NCI-H345 (cell line): ENCODE measurements at regions not wholly inside any gene's neighbourhood (a gene's known extent, or its start where the extent isn't known, plus 50 kb on each side); places are given as distances from the start of the nearest gene placed in this dataset.

Source experiments
- DNase-seq: peaks from one replicate; lab custom pipeline; 2025; lab: John Stamatoyannopoulos, UW

DNA sequence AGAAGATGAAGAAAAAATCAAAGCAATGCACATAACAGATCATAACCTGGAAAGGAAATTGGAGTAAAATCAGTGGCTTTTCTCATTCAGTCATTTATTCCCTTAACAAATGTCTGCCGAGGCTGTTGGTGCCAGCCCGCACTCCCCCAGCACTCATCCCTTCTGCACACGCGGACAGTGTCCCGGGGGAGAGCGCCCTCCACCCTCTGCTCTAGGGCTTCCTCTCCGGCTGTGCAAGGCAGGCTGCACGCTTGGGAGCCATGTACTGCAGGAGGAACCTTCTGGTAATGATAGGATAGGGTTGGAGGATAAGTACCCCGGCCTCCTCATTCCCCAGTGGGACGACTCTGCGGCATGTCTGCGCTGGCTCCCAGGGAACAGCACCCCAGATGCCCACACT lies 134.5 kb downstream of the PAX1 start:
- DNase-seq: no peak

DNA sequence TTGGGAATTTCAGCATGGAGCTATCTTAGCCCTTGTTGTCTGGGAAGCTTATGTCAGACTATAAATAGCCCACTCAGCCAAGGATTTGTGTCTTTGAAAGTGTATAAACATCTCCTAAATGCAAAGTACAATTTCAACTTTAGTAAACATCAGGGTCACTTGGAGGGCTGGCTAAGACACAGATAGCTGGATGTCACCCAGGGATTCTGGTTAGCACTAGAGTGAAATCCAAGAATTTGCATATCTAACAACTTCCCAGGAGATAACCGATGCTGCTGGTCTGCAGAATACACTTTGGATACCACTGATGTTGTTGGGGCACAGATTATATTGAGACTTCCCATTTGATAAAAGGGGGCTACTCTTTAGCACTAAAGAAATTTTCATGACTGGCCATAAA lies 130.9 kb downstream of the PAX1 start:
- no peak for DNase-seq

DNA sequence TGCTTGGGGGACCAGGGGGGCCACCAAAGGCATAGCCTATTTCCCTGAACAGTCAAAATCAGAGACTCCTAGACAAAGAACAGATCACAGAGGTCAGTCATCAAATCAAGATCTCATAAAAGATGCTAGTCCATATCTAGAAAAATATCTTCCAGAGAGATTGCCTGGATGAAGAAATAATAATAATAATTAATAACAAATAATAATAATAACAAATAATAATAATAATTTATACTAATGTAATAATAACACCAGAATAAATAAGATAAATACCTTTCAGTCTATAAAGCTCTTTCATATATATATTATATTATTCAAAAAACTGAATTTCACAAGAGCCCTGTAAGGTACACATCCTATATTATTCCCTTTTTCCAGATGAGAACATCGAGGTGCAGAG lies 129.6 kb downstream of the PAX1 start:
- DNase-seq: no peak

DNA sequence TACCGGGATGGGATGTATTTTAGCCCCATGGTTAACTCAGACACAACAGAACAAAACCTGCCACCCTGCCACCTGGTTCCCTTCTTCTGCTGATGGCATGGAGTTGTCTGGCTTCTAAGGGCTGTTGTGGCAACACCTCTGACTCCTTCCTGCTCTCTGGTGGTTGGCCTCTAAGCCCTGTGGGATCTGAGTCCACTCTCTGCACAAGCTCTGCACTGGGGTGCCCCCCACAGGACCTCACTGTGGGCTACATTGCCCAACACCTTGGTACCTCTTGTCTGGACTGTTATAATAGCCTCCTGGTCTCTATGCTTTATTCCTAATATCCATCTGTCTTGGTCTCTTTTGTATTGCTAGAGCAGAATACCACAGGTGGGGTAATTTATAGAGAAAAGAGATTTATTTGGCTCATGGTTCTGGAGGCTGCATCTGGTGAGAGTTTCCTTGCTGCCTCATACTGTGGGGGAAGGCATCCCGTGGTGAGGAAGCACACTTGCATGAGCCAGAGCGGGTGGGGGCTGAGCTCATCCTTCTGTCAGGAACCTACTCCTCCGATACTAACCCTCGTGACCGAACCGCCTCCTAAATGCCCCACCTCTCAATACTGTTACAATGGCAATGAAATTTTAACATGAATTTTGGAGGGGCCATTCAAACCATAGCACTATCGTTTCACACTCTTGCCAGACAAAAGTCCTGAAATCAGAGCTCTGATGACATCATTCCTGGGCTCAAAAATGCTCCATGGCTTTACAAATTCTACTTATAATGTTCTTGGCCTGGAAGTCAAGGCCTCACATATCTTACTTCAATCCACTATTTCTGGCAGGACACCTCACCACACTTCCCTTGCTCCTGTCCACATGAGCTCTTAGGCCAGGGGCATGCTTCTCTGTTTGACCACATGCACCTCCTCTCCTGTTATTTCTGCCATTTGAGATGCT lies 127.2 kb downstream of the PAX1 start:
- no peak for DNase-seq

DNA sequence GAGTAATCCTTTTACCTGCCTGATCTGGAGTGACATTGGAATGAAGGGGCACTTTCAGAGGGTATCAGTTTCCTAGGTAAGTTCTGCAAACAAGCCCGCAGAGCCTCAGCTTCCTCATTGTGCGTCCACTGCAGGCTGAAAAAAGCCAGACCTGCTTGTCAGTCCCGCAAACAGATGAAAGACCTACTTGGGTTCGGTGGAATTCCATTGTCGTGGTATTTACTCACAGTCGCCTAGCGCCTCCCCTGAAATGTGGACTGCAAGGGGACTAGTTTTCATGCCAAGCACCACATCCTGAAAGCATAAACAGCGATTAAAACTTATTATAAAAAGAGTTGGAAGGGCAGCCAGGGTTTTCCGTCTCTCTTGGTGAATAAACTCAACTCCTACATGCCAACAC lies 121.5 kb downstream of the PAX1 start:
- DNase-seq: no peak

DNA sequence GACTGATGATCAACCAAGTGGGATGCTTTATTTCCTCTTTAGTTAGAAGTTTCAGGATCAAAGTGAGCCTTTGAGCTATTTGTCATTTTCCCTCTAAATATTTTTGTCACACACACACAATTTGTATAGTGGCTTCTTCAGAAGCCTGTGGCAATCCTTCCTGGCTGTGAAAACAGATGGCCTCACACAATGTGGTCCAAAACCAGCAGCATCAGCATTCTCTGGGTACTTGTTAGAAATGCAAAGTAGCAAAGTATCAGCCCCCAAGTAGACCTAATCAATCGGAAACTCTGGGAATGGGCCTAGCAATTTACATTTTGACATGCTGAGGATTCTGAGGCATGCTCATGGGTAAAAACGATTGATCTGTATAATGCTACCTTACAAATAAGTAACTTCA lies 115.9 kb downstream of the PAX1 start:
- DNase-seq: no peak

DNA sequence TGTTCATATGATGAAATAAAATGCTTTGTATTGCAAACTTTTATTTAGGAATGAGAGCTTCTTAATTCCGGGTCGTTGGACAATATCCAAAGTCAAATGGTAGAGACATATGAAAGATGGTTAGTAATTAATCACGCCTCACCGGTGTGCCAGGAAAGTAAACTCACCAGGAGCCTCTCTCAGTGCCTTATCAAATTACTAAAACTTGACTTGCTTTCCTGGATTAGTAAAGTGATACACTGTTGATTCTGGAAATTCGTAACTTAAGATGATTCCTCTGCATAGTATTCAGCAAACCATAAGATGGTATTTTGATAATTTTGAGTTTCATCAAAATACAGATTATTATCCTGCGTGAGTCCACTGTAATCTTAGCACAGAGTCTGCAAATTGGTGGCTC lies 115.2 kb downstream of the PAX1 start:
- DNase-seq: no peak

DNA sequence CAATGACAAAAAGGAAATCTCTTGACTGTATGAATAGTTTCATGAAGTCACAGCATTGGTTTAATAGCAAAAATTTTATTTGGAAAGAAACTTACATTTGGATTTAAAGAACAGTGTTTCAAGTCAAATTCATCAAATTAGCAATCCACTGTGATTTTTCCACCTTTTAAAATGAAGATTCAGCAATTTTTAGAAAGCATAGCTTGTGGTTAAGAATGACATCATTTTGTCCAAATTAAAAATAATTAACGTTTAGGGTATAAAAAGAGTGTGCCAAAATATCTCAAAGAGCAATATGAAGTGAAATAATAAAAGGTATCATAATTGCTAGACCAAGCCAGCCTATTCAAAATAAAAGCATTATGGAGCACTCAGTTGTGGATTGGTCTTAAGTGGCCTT lies 114.6 kb downstream of the PAX1 start:
- no peak for DNase-seq

DNA sequence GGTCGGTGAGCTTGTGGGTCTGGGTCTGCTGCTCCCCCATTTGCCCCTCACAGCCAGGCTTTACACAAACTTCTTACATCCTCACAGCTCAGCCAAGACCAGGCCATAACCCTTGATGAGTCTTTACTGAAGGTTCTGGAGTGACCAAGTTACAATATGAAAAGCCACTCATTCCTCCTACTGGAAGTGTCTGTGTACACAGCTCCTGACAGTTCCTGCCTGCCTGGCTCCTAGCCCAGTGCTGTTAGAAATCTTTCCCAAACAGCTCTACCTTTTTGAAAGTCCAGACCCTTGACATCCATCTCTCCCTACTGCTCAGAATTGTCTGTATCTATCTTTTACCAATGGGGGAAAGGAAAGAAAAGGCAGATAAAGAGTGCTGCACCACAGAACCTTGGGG lies 106.9 kb downstream of the PAX1 start:
- DNase-seq: no peak

DNA sequence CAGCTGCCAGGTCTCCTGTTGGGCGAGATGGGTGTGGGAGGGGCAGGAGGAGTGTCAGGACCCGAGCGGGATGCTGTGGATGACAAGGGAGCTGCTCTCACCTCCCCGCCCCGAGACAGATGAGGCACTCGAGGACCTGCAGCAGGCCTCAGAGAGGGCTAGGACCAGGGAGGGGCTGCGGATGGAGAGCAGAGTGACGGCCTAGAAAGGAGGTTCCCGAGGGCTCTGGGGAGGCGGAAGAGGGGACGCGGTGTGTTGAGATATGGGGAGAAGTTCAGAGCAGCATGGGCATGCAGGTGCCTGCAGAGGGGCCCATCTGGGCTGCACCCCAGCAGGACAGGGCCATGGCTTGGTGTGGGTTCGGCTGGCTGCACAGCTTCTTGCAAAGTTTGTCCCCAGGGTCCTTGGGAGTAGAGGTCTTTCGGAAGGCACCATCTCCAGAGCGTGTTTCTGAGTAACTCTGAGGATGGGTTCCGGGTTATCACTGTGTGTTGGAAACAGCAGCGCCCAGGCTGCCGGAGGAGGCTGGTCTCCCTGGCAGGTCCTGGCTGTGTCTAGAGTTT lies 104.6 kb downstream of the PAX1 start:
- DNase-seq: no peak

DNA sequence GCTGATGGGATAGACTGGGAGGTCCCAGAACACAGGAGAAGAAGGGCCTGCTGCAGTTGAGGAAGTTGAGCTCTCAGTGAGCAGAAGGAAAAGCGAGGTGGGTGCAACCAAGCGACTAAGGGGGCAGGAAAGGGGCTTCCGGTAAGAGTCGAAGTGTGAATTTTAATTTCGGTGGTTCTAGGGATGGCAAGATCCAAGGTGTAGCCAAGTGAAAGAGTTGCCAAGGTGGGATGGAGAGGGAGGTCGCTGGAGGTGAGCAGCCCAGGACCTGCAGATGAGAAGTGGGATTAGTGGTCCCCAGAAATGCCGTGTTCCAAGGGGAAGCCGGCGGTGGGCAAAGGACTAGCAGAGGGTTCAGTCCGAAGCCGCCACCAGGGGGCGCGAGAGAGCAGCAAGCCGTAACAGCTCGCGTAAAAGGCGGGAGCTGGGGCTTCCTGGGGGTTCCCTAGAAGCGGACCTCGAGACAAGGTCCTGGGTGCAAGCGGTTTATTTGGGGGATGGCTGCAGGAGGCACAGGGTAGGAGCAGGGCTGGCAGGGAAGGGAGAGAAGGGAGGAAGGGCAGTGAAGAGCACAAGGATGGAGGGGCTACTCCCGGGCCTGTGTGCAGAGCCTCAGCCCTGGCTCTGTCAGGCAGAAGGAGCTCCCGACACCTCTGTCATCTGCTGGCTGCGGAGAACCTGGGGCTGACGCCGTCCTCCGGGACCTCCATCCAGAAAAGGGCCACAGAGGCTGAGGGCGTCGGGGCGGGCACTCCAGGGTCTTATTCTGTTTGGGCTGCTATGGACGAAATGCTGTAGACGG lies 103.6 kb downstream of the PAX1 start:
- peak; percentile 3 for DNase-seq

DNA sequence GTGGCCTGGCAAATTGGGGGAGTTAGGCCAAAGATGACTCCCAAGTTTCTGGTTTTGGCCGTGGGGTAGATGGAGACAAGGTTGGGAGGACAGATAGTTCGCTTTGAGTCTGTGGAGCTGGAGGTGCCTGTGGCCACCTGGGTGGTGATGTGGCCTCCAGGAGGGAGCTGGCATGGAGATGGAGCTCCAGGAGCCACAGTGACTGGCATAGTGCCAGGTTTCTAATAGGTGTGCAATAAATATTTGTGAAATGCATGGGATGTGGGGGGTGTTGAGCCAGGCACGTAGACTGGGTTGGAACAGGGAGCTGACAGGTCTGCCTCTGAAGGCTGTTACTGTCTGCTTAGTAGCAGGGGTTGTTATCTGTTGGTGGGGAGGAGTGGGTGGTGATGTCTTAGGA lies 102.7 kb downstream of the PAX1 start:
- DNase-seq: no peak

DNA sequence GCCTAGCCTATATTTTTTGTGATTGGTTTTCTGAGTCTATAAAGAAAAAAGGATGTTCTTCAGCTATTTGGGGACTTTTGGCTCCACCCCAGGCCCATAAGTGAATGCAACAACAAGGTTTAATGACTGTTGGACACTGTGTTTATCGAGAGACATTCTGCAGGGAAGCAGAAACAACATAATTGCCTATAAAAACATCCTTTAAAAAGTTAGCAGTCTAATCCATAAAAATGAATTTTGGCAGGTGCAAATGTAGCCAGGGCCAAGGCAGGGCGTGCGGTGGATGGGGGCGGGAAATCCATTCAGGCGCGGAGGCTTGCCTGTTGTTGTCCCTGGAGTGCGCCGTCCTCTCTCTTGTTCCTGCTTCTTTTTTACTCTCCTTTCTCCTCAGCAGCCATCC lies 99.3 kb downstream of the PAX1 start:
- no peak for DNase-seq

DNA sequence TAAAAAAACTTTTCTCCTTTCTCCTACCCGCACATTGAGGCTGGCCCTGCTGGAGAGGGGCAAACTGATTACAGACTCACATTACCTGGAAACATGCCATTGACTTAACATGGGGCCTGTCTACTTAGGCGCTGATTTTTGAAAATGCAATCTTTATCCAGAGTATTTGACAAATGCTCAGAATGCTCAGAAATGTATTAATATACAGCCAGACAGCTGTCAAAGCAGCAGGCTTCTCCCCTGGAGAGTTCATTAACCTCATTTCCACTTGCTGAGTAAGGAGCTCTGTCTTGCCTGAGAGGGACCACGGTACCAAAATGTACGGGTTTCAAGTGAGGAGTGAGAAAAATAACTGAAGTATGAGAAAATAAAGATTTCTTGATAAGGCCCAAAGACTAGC lies 95.7 kb downstream of the PAX1 start:
- DNase-seq: no peak

DNA sequence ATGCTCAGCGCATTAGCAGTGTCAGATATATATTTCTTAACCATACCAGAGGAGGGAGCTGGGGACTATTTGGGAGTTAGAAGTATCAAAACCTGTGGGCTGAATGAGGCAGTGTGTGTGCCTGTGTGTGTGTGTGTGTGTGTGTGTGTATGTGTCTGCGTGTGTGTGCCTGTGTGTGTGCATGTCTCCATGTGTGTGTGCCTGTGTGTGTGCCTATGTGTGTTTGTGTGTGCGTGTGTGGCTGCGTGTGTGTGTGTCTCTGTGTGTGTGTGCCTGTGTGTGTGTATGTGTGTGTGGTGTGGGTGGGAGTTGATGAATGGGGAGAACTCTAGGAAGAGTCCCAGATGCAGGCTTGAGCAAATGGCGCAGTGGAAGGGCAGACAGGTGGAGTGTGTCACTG lies 92.9 kb downstream of the PAX1 start:
- no peak for DNase-seq

DNA sequence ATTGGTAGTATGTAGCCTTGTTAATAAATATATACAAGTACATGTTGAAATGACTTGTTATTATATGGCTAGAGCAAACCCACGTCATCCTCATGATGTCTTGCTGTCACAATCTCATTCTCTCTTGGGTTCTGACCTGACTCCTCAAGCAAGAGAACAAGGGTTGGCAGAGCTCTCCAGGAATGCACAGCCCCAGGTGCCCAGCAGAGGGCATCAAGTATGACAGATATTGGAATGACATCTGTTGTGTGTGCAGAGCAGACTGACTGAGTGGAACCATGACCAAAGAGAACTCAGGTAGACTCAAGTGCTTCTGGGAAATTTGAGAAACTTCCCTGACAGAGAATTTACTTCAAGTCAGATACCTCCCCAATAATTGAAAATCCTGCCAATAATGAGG lies 90.6 kb downstream of the PAX1 start:
- no peak for DNase-seq

DNA sequence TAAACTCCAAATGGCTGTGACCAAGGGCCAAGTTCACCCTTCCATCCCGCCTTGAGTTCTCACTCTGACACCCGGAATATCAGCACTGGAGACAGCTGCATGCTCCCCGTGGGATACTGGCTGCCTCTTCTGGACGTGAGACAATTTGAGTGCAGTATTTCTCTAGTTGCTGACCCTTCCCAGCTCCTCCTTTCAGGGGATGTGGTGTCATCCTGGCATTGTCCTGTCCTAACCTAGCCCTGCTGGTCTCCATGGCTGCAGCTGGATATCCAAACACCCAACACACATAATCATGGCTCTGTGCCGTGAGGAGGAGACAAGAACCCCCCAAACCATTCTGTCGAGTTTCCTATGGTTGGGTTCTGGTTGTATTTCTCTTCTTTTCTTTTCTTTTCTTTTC lies 82.6 kb downstream of the PAX1 start:
- DNase-seq: no peak

DNA sequence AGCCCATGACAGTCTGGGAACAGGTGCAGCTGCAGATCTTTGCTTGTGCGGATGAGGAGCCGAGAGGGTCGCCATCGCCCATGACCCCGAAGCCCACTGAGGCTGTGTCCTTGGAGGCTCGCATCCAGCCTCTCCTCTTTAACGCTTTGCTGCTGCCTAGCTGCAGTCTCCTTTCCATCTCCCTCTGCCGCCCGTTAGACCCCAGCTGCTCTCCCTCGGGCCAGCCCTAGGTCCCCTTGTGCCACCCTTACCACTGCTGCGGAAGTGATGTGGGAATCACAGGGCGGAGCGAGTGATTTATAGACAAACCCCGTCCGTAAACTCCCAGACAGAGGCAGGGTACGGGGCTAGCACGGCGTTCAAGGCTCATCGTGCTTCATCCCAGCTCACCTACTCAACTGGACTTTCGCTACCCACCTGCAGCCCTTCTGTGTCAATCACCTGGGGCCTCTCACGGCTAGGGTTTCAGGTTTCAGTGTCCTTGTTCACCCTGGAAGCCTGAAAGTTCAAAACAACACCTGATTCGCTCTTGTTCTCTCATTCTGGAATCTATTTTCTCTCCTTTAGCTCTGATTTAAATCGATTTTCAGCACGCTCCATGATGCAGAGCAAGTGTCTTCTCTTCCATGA lies 76.1 kb downstream of the PAX1 start:
- peak; percentile 8 for DNase-seq

DNA sequence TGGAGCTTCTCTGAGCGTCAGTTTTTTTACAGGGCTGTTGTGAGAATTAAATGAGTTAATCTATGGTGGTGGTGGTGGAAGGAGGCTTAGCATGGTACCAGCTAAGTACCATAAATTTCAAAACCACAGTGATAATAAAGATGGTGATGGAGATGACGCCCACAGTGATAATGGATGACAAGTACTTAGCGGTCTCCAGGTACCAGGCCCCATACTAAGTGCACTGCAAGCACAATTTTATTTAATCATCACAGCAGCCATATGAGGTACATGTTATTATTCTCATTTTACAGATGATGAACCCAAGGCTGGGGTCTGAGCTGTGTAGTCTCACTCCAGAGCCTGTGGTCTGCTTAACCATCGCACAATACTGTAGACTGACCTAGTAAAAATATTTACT lies 75.1 kb downstream of the PAX1 start:
- no peak for DNase-seq
